ENCODE measurements at regions not wholly inside any gene's neighbourhood (a gene's known extent, or its start where the extent isn't known, plus 50 kb on each side); places are given as distances from the start of the nearest gene placed in this dataset.

GRCh38 chr10:3524086-3524960 lies 260.7 kb downstream of the KLF6 start:
- TF ChIP-seq, protein P1, sequence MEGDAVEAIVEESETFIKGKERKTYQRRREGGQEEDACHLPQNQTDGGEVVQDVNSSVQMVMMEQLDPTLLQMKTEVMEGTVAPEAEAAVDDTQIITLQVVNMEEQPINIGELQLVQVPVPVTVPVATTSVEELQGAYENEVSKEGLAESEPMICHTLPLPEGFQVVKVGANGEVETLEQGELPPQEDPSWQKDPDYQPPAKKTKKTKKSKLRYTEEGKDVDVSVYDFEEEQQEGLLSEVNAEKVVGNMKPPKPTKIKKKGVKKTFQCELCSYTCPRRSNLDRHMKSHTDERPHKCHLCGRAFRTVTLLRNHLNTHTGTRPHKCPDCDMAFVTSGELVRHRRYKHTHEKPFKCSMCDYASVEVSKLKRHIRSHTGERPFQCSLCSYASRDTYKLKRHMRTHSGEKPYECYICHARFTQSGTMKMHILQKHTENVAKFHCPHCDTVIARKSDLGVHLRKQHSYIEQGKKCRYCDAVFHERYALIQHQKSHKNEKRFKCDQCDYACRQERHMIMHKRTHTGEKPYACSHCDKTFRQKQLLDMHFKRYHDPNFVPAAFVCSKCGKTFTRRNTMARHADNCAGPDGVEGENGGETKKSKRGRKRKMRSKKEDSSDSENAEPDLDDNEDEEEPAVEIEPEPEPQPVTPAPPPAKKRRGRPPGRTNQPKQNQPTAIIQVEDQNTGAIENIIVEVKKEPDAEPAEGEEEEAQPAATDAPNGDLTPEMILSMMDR (IDR thresholded peaks at IDR 0.05) = no peak
- TF ChIP-seq EZH2 (IDR thresholded peaks at IDR 0.05) = no peak
- TF ChIP-seq EZH2phosphoT487 (IDR thresholded peaks at IDR 0.05) = no peak

All from neural progenitor cell (in vitro differentiated cells).